ENCODE measurements at regions not wholly inside any gene's neighbourhood (a gene's known extent, or its start where the extent isn't known, plus 50 kb on each side); places are given as distances from the start of the nearest gene placed in this dataset.

GRCh38 chr6:141301779-141302178 lies 830.9 kb upstream of the GJE1 start:
- H3K4me1 ChIP-seq = no peaks in the 10 kb centered on the region
- intact Hi-C loops (cut with DNase I; ENCODE audit: low total_unique reads) = no loop called here
- no peaks in the 10 kb centered on the region for H3K9me3 ChIP-seq
- TF ChIP-seq CTCF (IDR thresholded peaks at IDR 0.05) (no peak), POLR2A (IDR thresholded peaks at IDR 0.05) (no peak)
- H3K27ac ChIP-seq = no peak overlapping the region
- H3K36me3 ChIP-seq (ENCODE audit: low read depth, missing control alignments) = no peaks in the 10 kb centered on the region
- DNase-seq = no peak
- no peak overlapping the region for H3K4me3 ChIP-seq
- no peaks in the 10 kb centered on the region for H3K27me3 ChIP-seq
- 65 to 80% methylated on average over 1 of the region's 1 CpG for WGBS, 2 donors

GRCh38 chr6:141290941-141291721 lies 841.6 kb upstream of the GJE1 start:
- DNase-seq = no peak
- Histone ChIP-seq H3K36me3 (ENCODE audit: low read depth, missing control alignments) (no peaks in the 10 kb centered on the region), H3K4me3 (no peak overlapping the region), H3K9me3 (no peaks in the 10 kb centered on the region), H3K27ac (no peak overlapping the region), H3K27me3 (no peaks in the 10 kb centered on the region), H3K4me1 (no peaks in the 10 kb centered on the region)
- intact Hi-C loops (cut with DNase I; ENCODE audit: low total_unique reads) = no loop called here
- TF ChIP-seq CTCF (IDR thresholded peaks at IDR 0.05) (no peak), POLR2A (IDR thresholded peaks at IDR 0.05) (no peak)
- 83 to 94% methylated on average over 3 of the region's 3 CpGs for WGBS, 2 donors

- Histone ChIP-seq H3K4me1 (no peaks in the 10 kb centered on the region), H3K9me3 (no peaks in the 10 kb centered on the region), H3K27me3 (no peaks in the 10 kb centered on the region), H3K4me3 (no peak overlapping the region), H3K27ac (no peak overlapping the region), H3K36me3 (ENCODE audit: low read depth, missing control alignments) (no peaks in the 10 kb centered on the region)
- intact Hi-C loops (cut with DNase I; ENCODE audit: low total_unique reads) = no loop called here
- 98 to 100% methylated on average over 3 to 5 of the region's 5 CpGs for WGBS, 2 donors
- TF ChIP-seq POLR2A (IDR thresholded peaks at IDR 0.05) (no peak), CTCF (IDR thresholded peaks at IDR 0.05) (no peak)
- DNase-seq = no peak
These were observed 843.8 kb upstream of the GJE1 start for GRCh38 chr6:141288947-141289346.

GRCh38 chr6:141282263-141282662 lies 850.5 kb upstream of the GJE1 start:
- WGBS, 2 donors = 76 to 94% methylated on average over 1 of the region's 1 CpG
- DNase-seq = no peak
- H3K27me3 ChIP-seq = no peaks in the 10 kb centered on the region
- H3K4me3 ChIP-seq = no peak overlapping the region
- H3K4me1 ChIP-seq = no peaks in the 10 kb centered on the region
- H3K27ac ChIP-seq = no peak overlapping the region
- H3K9me3 ChIP-seq = no peaks in the 10 kb centered on the region
- no peaks in the 10 kb centered on the region for H3K36me3 ChIP-seq (ENCODE audit: low read depth, missing control alignments)
- intact Hi-C loops (cut with DNase I; ENCODE audit: low total_unique reads) = no loop called here
- TF ChIP-seq CTCF (IDR thresholded peaks at IDR 0.05) (no peak), POLR2A (IDR thresholded peaks at IDR 0.05) (no peak)

- Histone ChIP-seq H3K4me3 (no peak overlapping the region), H3K27ac (no peak overlapping the region), H3K9me3 (no peaks in the 10 kb centered on the region), H3K4me1 (no peaks in the 10 kb centered on the region), H3K36me3 (ENCODE audit: low read depth, missing control alignments) (no peaks in the 10 kb centered on the region), H3K27me3 (no peaks in the 10 kb centered on the region)
- intact Hi-C loops (cut with DNase I; ENCODE audit: low total_unique reads) = no loop called here
- DNase-seq = no peak
- no peak for TF ChIP-seq CTCF (IDR thresholded peaks at IDR 0.05)
- TF ChIP-seq POLR2A (IDR thresholded peaks at IDR 0.05) = no peak
These were observed 863.0 kb upstream of the GJE1 start for GRCh38 chr6:141269684-141270083.
